ENCODE measurements at regions not wholly inside any gene's neighbourhood (a gene's known extent, or its start where the extent isn't known, plus 50 kb on each side); places are given as distances from the start of the nearest gene placed in this dataset.
"Not testable (repeated sequence)": the region's sequence is repeated elsewhere in the genome, so short reads cannot be mapped to it uniquely, and the experiment has no call there.

DNA sequence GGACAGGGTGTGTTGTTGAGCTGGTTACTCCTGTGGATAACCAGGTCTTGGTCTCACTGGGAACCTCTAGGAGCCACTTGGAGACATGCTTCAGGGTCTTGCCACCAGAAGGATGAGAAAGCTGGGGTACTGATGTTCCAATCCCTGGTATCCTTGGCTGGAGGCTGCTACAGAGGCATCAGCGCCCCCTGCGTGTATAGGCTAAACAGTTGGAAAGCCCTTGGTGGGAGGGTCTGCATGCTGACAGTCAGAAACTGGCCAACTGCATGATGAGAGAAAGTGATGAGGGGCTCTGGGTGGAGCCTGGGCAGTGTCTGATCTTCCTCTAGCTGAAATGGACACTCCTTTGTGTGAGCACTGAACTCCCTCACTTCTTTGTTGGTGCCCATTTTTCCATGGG, 536.9 kb downstream of the XYLT1 start:
- TF ChIP-seq, protein P1, sequence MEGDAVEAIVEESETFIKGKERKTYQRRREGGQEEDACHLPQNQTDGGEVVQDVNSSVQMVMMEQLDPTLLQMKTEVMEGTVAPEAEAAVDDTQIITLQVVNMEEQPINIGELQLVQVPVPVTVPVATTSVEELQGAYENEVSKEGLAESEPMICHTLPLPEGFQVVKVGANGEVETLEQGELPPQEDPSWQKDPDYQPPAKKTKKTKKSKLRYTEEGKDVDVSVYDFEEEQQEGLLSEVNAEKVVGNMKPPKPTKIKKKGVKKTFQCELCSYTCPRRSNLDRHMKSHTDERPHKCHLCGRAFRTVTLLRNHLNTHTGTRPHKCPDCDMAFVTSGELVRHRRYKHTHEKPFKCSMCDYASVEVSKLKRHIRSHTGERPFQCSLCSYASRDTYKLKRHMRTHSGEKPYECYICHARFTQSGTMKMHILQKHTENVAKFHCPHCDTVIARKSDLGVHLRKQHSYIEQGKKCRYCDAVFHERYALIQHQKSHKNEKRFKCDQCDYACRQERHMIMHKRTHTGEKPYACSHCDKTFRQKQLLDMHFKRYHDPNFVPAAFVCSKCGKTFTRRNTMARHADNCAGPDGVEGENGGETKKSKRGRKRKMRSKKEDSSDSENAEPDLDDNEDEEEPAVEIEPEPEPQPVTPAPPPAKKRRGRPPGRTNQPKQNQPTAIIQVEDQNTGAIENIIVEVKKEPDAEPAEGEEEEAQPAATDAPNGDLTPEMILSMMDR (IDR thresholded peaks at IDR 0.05) = no peak
- no peak for TF ChIP-seq ZFX (IDR thresholded peaks at IDR 0.05; ENCODE audit: borderline replicate concordance)
- no peak overlapping the region for H3K27ac ChIP-seq

DNA sequence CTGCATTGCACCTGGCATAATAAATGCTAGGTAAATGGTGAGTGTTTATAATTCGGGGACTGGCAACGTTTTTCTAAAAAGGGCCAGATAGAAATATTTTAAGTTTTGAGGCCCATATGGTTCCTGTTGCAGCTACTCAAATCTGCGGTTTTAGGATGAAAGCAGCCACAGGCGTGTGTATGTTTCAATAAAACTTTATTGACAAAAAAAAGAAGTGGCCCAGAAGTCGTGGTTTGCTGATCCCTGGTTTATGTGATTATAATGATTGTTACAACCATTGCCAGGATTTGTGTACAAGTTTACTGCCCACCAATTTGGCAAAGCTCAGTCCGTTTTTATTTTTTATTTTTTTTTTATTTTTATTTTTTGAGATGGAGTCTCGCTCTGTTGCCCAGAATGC, 536.1 kb downstream of the XYLT1 start:
- no peak overlapping the region for H3K27ac ChIP-seq
- TF ChIP-seq ZFX (IDR thresholded peaks at IDR 0.05; ENCODE audit: borderline replicate concordance) = no peak
- TF ChIP-seq, protein P1 (IDR thresholded peaks at IDR 0.05) = no peak

GRCh38 chr16:16935909-16936308, 534.9 kb downstream of the XYLT1 start:
- H3K27ac ChIP-seq = not testable (repeated sequence)

DNA sequence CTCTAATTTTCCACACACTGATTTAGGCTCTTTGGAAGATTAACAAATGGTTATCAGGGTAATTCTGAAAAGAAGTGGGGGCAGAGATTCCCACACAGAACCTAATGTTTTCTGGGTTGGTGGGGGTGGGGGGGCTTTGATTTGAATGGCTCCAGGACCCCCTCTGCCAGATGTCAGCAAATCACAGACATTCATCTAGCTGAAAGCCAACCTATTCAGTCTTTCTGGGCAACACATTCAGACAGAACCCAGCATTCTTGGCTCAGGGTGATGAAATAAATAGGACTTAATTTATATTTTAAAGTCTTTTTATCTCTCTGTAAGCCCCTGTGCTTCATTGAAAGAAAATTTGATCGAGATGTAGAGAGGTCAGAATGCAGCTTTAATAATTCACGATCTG, 533.2 kb downstream of the XYLT1 start:
- no peak for TF ChIP-seq ZFX (IDR thresholded peaks at IDR 0.05; ENCODE audit: borderline replicate concordance)
- TF ChIP-seq, protein P1 (IDR thresholded peaks at IDR 0.05) = no peak
- H3K27ac ChIP-seq = no peak overlapping the region

DNA sequence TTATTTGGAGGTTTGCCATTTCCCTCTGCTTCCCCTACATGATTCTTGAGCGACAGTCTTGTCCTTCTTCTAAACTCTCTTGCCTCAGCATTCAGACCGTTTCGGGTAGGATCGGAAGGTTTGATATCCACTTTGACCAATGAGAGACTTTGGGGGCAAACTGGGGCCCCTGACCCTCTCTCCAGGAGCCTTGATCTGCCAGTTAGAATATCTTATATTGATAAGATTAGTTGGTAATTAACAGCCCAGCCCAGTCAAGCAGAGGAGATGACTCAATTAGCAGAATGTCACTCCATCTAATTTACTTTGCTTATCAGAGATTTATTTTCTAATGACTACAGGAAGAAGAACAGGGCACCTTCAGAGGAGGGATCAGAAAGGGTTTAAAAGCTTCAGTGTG, 532.8 kb downstream of the XYLT1 start:
- TF ChIP-seq, protein P1 (IDR thresholded peaks at IDR 0.05) = no peak
- no peak for TF ChIP-seq ZFX (IDR thresholded peaks at IDR 0.05; ENCODE audit: borderline replicate concordance)
- H3K27ac ChIP-seq = no peak overlapping the region

DNA sequence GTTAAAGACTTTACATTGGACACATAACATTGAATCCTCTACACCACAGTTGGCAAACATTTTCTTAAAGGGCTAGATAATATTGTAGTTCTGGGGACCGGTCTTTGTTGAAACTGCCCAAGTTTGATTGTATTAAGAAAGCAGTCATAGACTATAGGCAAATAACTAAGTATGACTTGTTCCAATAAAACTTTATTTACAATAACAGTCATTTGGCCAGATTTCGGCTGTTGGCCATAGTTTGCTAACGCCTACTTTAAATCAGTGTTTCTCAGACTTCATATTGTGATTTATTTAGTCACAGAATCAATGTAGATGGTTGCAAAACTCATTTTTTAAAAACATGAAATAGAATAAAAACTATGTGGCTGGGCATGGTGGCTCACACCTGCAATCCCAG, 531.8 kb downstream of the XYLT1 start:
- H3K27ac ChIP-seq = no peak overlapping the region
- no peak for TF ChIP-seq ZFX (IDR thresholded peaks at IDR 0.05; ENCODE audit: borderline replicate concordance)
- TF ChIP-seq, protein P1 (IDR thresholded peaks at IDR 0.05) = no peak

DNA sequence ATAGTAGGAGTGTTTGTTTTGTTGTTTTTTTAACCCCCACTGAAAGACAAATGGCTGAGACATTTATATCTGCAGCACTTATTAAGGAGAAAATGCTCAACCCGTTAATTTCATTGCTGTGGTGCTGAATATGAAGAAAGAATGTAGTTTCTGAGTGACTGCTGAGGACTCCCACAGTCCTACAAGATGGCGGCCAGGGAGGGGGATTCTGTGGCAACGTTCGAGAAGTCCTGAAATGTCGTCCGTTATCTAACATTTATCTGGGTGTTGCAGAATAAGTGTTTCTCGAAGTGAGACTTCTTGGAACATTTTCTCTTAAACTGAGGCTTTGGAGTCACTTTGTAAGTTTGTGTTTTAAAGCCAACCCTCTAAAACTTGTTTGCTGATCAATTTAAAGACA, 530.4 kb downstream of the XYLT1 start:
- TF ChIP-seq, protein P1 (IDR thresholded peaks at IDR 0.05) = no peak
- no peak for TF ChIP-seq ZFX (IDR thresholded peaks at IDR 0.05; ENCODE audit: borderline replicate concordance)
- no peak overlapping the region for H3K27ac ChIP-seq

DNA sequence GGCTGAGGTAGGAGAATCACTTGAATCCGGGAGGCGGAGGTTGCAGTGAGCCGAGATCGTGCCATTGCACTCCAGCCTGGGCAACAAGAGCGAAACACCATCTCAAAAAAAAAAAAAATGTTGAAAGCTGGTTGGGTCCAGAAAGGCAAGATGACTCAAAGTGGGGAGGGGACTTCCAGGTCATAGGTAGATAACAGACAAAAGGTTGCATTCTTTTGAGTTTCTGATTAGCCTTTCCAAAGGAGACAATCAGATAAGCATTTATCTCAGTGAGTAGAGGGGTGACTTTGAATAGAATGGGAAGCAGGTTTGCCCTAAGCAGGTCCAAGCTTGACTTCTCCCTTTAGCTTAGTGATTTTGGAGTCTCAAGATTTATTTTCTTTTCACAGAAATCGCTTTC, 527.9 kb downstream of the XYLT1 start:
- not testable (repeated sequence) for H3K27ac ChIP-seq

DNA sequence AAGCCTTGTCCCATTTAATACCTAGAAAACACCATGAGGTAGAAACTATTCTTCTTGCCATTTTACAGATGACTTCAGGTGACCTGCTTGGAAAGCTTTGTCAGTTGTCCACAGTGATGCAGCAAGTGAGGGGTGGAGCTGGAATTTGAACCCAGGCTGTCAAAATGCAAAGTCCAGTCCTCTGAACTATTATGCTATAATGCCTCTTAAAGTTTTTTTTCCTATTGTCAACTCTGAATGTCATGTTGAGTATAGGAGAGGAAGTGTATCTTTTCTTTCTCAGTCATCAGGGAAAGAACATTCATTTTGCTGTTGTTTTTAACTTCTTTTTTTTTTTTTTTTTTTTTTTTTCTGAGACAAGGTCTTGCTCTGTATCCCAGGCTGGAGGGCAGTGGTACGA, 525.6 kb downstream of the XYLT1 start:
- TF ChIP-seq, protein P1 (IDR thresholded peaks at IDR 0.05) = no peak
- no peak for TF ChIP-seq ZFX (IDR thresholded peaks at IDR 0.05; ENCODE audit: borderline replicate concordance)
- no peak overlapping the region for H3K27ac ChIP-seq
